GM12878 (cell line): ENCODE measurements at regions not wholly inside any gene's neighbourhood (a gene's known extent, or its start where the extent isn't known, plus 50 kb on each side); places are given as distances from the start of the nearest gene placed in this dataset.

Experiments used
- BCL11A ChIP-seq: IDR thresholded peaks from 2 replicates; pipeline ENCODE4 v1.6.1; 2011; ENCODE audit warnings: low read depth, low read length
- E2F8 ChIP-seq: fragments of 450-650 bp; IDR thresholded peaks from 2 replicates; pipeline ENCODE4 v1.6.1; 2018; ENCODE audit warnings: mild to moderate bottlenecking, low read depth, moderate library complexity; ENCODE audit not compliant: partially characterized antibody
- E4F1 ChIP-seq: fragments of 450-650 bp; IDR thresholded peaks from 2 replicates; pipeline ENCODE4 v1.6.1; 2018; ENCODE audit warnings: borderline replicate concordance, mild to moderate bottlenecking; ENCODE audit not compliant: partially characterized antibody
- HDAC2 ChIP-seq: fragments of 200-600 bp; sonication (generic); IDR thresholded peaks from 2 replicates; pipeline ENCODE4 v1.6.1; 2017
- HSF1 ChIP-seq: fragments of 150-350 bp; IDR thresholded peaks from 2 replicates; pipeline ENCODE4 v1.6.1; 2014; ENCODE audit warnings: mild to moderate bottlenecking, low read depth, low read length
- NR2C1 ChIP-seq: fragments of 450-650 bp; IDR thresholded peaks from 2 replicates; pipeline ENCODE4 v1.6.1; 2017; ENCODE audit warnings: antibody characterized with exemption, mild to moderate bottlenecking, moderate library complexity
- ZNF687 ChIP-seq: fragments of 450-650 bp; IDR thresholded peaks from 2 replicates; pipeline ENCODE4 v1.6.1; 2017; ENCODE audit warnings: mild to moderate bottlenecking, moderate library complexity

GRCh38 chr17:77907497-77908461 is 50.7 kb upstream of the TNRC6C start (continued):
- TF ChIP-seq E2F8: no peak
- no peak for TF ChIP-seq NR2C1
- TF ChIP-seq E4F1: no peak
- no peak for TF ChIP-seq HSF1
- TF ChIP-seq HDAC2: no peak
- TF ChIP-seq BCL11A: no peak
- no peak for TF ChIP-seq ZNF687
- TF ChIP-seq, all 136 proteins: peak for 0
